ENCODE measurements at regions not wholly inside any gene's neighbourhood (a gene's known extent, or its start where the extent isn't known, plus 50 kb on each side); places are given as distances from the start of the nearest gene placed in this dataset.

GRCh38 chr10:110355141-110355831 lies 50.6 kb upstream of the SMNDC1 start:
- no peaks in the 10 kb centered on the region for H3K9me3 ChIP-seq
- no peaks in the 10 kb centered on the region for H3K36me3 ChIP-seq (ENCODE audit: low read depth, missing control alignments)
- H3K4me1 ChIP-seq = no peaks in the 10 kb centered on the region
- no peaks in the 10 kb centered on the region for H3K27me3 ChIP-seq
- TF ChIP-seq POLR2A (IDR thresholded peaks at IDR 0.05) = no peak
- TF ChIP-seq CTCF (IDR thresholded peaks at IDR 0.05) = no peak
- no peak overlapping the region for H3K27ac ChIP-seq
- 80 to 92% methylated on average over 7 to 10 of the region's 10 CpGs for WGBS, 2 donors
- intact Hi-C loops (cut with DNase I; ENCODE audit: low total_unique reads) = no loop called here
- no peak overlapping the region for H3K4me3 ChIP-seq
- DNase-seq = no peak

GRCh38 chr10:110355922-110356627 lies 51.4 kb upstream of the SMNDC1 start:
- intact Hi-C loops (cut with DNase I; ENCODE audit: low total_unique reads) = no loop called here
- TF ChIP-seq CTCF (IDR thresholded peaks at IDR 0.05) = no peak
- TF ChIP-seq POLR2A (IDR thresholded peaks at IDR 0.05) = no peak
- 85 to 92% methylated on average over 9 of the region's 9 CpGs for WGBS, 2 donors
- no peak for DNase-seq
- Histone ChIP-seq H3K9me3 (no peaks in the 10 kb centered on the region), H3K27me3 (no peaks in the 10 kb centered on the region), H3K4me1 (no peaks in the 10 kb centered on the region), H3K4me3 (no peak overlapping the region), H3K27ac (no peak overlapping the region), H3K36me3 (ENCODE audit: low read depth, missing control alignments) (no peaks in the 10 kb centered on the region)

GRCh38 chr10:110356628-110357245 lies 52.0 kb upstream of the SMNDC1 start:
- intact Hi-C loops (cut with DNase I; ENCODE audit: low total_unique reads) = no loop called here
- DNase-seq = no peak
- no peak for TF ChIP-seq CTCF (IDR thresholded peaks at IDR 0.05)

GRCh38 chr10:110357252-110357780 lies 52.6 kb upstream of the SMNDC1 start:
- Histone ChIP-seq H3K27ac (no peak overlapping the region), H3K27me3 (no peaks in the 10 kb centered on the region), H3K9me3 (no peaks in the 10 kb centered on the region), H3K4me3 (no peak overlapping the region), H3K36me3 (ENCODE audit: low read depth, missing control alignments) (no peaks in the 10 kb centered on the region), H3K4me1 (no peaks in the 10 kb centered on the region)
- 67 to 73% methylated on average over 17 of the region's 17 CpGs for WGBS, 2 donors
- no peak for DNase-seq
- TF ChIP-seq CTCF (IDR thresholded peaks at IDR 0.05) = no peak
- no peak for TF ChIP-seq POLR2A (IDR thresholded peaks at IDR 0.05)
- intact Hi-C loops (cut with DNase I; ENCODE audit: low total_unique reads) = no loop called here

More at GRCh38 chr10:110356628-110357245, 52.0 kb upstream of the SMNDC1 start:
- no peaks in the 10 kb centered on the region for H3K27me3 ChIP-seq
- no peak overlapping the region for H3K4me3 ChIP-seq
- no peaks in the 10 kb centered on the region for H3K9me3 ChIP-seq
- H3K27ac ChIP-seq = no peak overlapping the region
- WGBS, 2 donors = 78 to 82% methylated on average over 19 of the region's 19 CpGs
- H3K36me3 ChIP-seq (ENCODE audit: low read depth, missing control alignments) = no peaks in the 10 kb centered on the region
- H3K4me1 ChIP-seq = no peaks in the 10 kb centered on the region
